H1 (cell line): ENCODE measurements at regions not wholly inside any gene's neighbourhood (a gene's known extent, or its start where the extent isn't known, plus 50 kb on each side); places are given as distances from the start of the nearest gene placed in this dataset.

ENCODE experiments used
- CTCF ChIA-PET: fragments of 300-600 bp; sonication (Branson Sonifier 250); formaldehyde crosslinking; loops from one replicate; lab custom pipeline; 2021; ENCODE audit not compliant: partially characterized antibody; lab: Charles Lee
- POLR2A ChIA-PET: fragments of 300-600 bp; sonication (Branson Sonifier 250); formaldehyde crosslinking; loops from one replicate; lab custom pipeline; 2021; ENCODE audit warnings: inconsistent platforms; ENCODE audit not compliant: partially characterized antibody; lab: Charles Lee
- DNase-seq, 2 experiments: peaks; one replicate each; pipeline versions ENCODE4 v3.0.0 to v3.0.0-alpha.2; 2010 to 2022; ENCODE audit warnings: low spot score in 2 of 2, low read depth in 1 of 2, mixed read lengths in 1 of 2
- FAIRE-seq: peaks from 2 replicates; lab custom pipeline; 2011; peaks lifted over from hg19 to GRCh38; lab: Jason Lieb, UNC
- H2AFZ ChIP-seq: 2 replicates; pipeline ENCODE4 v1.8.1; 2012; ENCODE audit warnings: low read length, inconsistent platforms
- H2AK5ac ChIP-seq: 2 replicates; pipeline ENCODE4 v1.6.1; 2013; ENCODE audit warnings: low read depth, low read length
- H2BK120ac ChIP-seq: replicated peaks from 2 replicates; pipeline ENCODE3; 2013; ENCODE audit warnings: low read depth, low read length, inconsistent platforms
- H2BK12ac ChIP-seq: 2 replicates; pipeline ENCODE4 v1.6.1; 2013; ENCODE audit warnings: low read depth, low read length
- H2BK15ac ChIP-seq: 2 replicates; pipeline ENCODE4 v1.6.1; 2013; ENCODE audit warnings: low read length
- H2BK20ac ChIP-seq: 2 replicates; pipeline ENCODE4 v1.6.1; 2013; ENCODE audit warnings: low read length
- H2BK5ac ChIP-seq: 2 replicates; pipeline ENCODE4 v1.6.1; 2013; ENCODE audit warnings: low read depth, low read length
- H3K14ac ChIP-seq: 2 replicates; pipeline ENCODE4 v1.6.1; 2013; ENCODE audit warnings: inconsistent platforms; ENCODE audit not compliant: insufficient read length
- H3K18ac ChIP-seq: 2 replicates; pipeline ENCODE4 v1.6.1; 2013; ENCODE audit warnings: low read length; ENCODE audit errors: extremely low read depth
- H3K23ac ChIP-seq: 2 replicates; pipeline ENCODE4 v1.6.1; 2013; ENCODE audit warnings: inconsistent platforms; ENCODE audit not compliant: insufficient read length
- H3K23me2 ChIP-seq: 2 replicates; pipeline ENCODE4 v1.6.1; 2013; ENCODE audit warnings: low read depth, low read length
- H3K27ac ChIP-seq: 2 replicates; pipeline ENCODE4 v1.6.1; 2011; ENCODE audit warnings: low read depth, low read length, inconsistent platforms
- H3K27me3 ChIP-seq, 4 experiments: replicated peaks in 1 of 4; 1 replicate in 1 of 4; 2 replicates in 3 of 4; pipeline versions ENCODE4 v1.6.1 to v1.8.1; 2011 to 2013; ENCODE audit warnings: low read length in 3 of 4, mild to moderate bottlenecking in 3 of 4, inconsistent platforms in 2 of 4, mixed read lengths in 2 of 4, moderate library complexity in 1 of 4; ENCODE audit not compliant: control insufficient read depth in 3 of 4, insufficient read depth in 3 of 4; ENCODE audit errors: extremely low read depth in 1 of 4
- H3K36me3 ChIP-seq, 4 experiments: 2 replicates each; pipeline versions ENCODE4 v1.6.1 to v1.8.1; 2011 to 2013; ENCODE audit warnings: mild to moderate bottlenecking in 4 of 4, low read length in 3 of 4, moderate library complexity in 2 of 4, control low read depth in 1 of 4, inconsistent platforms in 1 of 4; ENCODE audit not compliant: insufficient read depth in 4 of 4, control insufficient read depth in 2 of 4
- H3K4ac ChIP-seq: replicated peaks from 2 replicates; pipeline ENCODE3; 2013; ENCODE audit warnings: low read length, low read depth, mixed read lengths, inconsistent platforms; ENCODE audit not compliant: insufficient read length
- H3K4me1 ChIP-seq, 4 experiments: replicated peaks in 1 of 4; 1 replicate in 1 of 4; 2 replicates in 3 of 4; pipeline versions ENCODE4 v1.6.1 to v1.8.1; 2011 to 2013; ENCODE audit warnings: low read length in 3 of 4, inconsistent platforms in 2 of 4, mixed read lengths in 1 of 4; ENCODE audit not compliant: insufficient read depth in 4 of 4, control insufficient read depth in 3 of 4
- H3K4me2 ChIP-seq, 2 experiments: 2 replicates each; pipeline versions ENCODE4 v1.6.1 to v1.8.1; 2011 to 2013; ENCODE audit warnings: low read depth in 2 of 2, low read length in 2 of 2, control low read depth in 1 of 2, inconsistent platforms in 1 of 2, mild to moderate bottlenecking in 1 of 2; ENCODE audit not compliant: insufficient read depth in 1 of 2
- H3K4me3 ChIP-seq, 4 experiments: fragments of 200-600, 300-600 bp in 1 of 4; sonication (generic), shearing (Covaris generic), sonication (Bioruptor Twin) in 1 of 4; 2 replicates each; pipeline versions ENCODE4 v1.5.1 to v1.8.1; 2011 to 2016; ENCODE audit warnings: low read length in 4 of 4, low read depth in 3 of 4, control low read depth in 2 of 4, inconsistent platforms in 2 of 4, mild to moderate bottlenecking in 2 of 4, mixed read lengths in 1 of 4, moderate library complexity in 1 of 4; ENCODE audit not compliant: insufficient read depth in 2 of 4; ENCODE audit errors: extremely low read depth in 1 of 4
- H3K56ac ChIP-seq: replicated peaks from 2 replicates; pipeline ENCODE3; 2013; ENCODE audit warnings: low read depth, mild to moderate bottlenecking, mixed read lengths, low read length, inconsistent platforms; ENCODE audit not compliant: insufficient read length
- H3K79me1 ChIP-seq: 2 replicates; pipeline ENCODE4 v1.6.1; 2013; ENCODE audit warnings: low read depth, low read length, control low read depth
- H3K79me2 ChIP-seq, 2 experiments: 2 replicates each; pipeline versions ENCODE4 v1.6.1 to v1.8.1; 2012 to 2013; ENCODE audit warnings: low read length in 2 of 2, mild to moderate bottlenecking in 2 of 2, inconsistent platforms in 1 of 2; ENCODE audit not compliant: insufficient read depth in 2 of 2, control insufficient read depth in 1 of 2
- H3K9ac ChIP-seq, 4 experiments: replicated peaks in 1 of 4; 1 replicate in 1 of 4; 2 replicates in 3 of 4; pipeline versions ENCODE4 v1.6.1 to v1.8.1; 2011 to 2013; ENCODE audit warnings: low read depth in 3 of 4, low read length in 3 of 4, control low read depth in 2 of 4, mild to moderate bottlenecking in 2 of 4, moderate library complexity in 2 of 4, inconsistent platforms in 1 of 4; ENCODE audit errors: extremely low read depth in 1 of 4
- H3K9me3 ChIP-seq, 2 experiments: 2 replicates each; pipeline versions ENCODE4 v1.6.1 to v1.8.1; 2012 to 2013; ENCODE audit warnings: mild to moderate bottlenecking in 2 of 2, moderate library complexity in 2 of 2, control low read depth in 1 of 2, inconsistent platforms in 1 of 2, low read depth in 1 of 2, low read length in 1 of 2, mixed read lengths in 1 of 2; ENCODE audit not compliant: insufficient read depth in 2 of 2
- H4K20me1 ChIP-seq, 2 experiments: replicated peaks in 1 of 2; 2 replicates each; pipeline versions ENCODE3 to v1.8.1; 2011 to 2013; ENCODE audit warnings: inconsistent platforms in 2 of 2, low read length in 2 of 2, mild to moderate bottlenecking in 1 of 2; ENCODE audit not compliant: insufficient read depth in 2 of 2, control insufficient read depth in 1 of 2
- H4K5ac ChIP-seq: 2 replicates; pipeline ENCODE4 v1.6.1; 2013; ENCODE audit warnings: low read length, low read depth, mixed read lengths, inconsistent platforms; ENCODE audit not compliant: insufficient read length
- H4K8ac ChIP-seq: 2 replicates; pipeline ENCODE4 v1.8.0; 2013; ENCODE audit warnings: mild to moderate bottlenecking, moderate library complexity, low read length, inconsistent platforms; ENCODE audit not compliant: insufficient read depth; ENCODE audit errors: extremely low read depth
- H4K91ac ChIP-seq: replicated peaks from 2 replicates; pipeline ENCODE3; 2013; ENCODE audit warnings: low read length, mixed read lengths, inconsistent platforms; ENCODE audit not compliant: insufficient read length
- BACH1 ChIP-seq: IDR thresholded peaks from 2 replicates; pipeline ENCODE4 v1.6.1; 2012; ENCODE audit warnings: low read length, improper control_type of control experiment
- EGR1 ChIP-seq: IDR thresholded peaks from 2 replicates; pipeline ENCODE4 v1.6.1; 2011; ENCODE audit warnings: low read depth, low read length, borderline replicate concordance
- GTF2F1 ChIP-seq: IDR thresholded peaks from 2 replicates; pipeline ENCODE4 v1.6.1; 2012; ENCODE audit warnings: low read depth, low read length, improper control_type of control experiment, borderline replicate concordance
- SIRT6 ChIP-seq: IDR thresholded peaks from one replicate; pipeline ENCODE4 v1.7.1; 2012; ENCODE audit warnings: low read length, inconsistent platforms
- SIX5 ChIP-seq: IDR thresholded peaks from 2 replicates; pipeline ENCODE4 v1.6.1; 2011; ENCODE audit warnings: mild to moderate bottlenecking, low read depth, low read length
- TAF1 ChIP-seq: IDR thresholded peaks from 2 replicates; pipeline ENCODE4 v1.6.1; 2011; ENCODE audit warnings: mild to moderate bottlenecking, low read depth, low read length
- TEAD4 ChIP-seq: IDR thresholded peaks from 2 replicates; pipeline ENCODE4 v1.6.1; 2012; ENCODE audit warnings: low read depth, low read length, inconsistent platforms, mixed read lengths
- WGBS, 2 experiments: shearing (Covaris generic) in 1 of 2; methylation state at CpG; one replicate each; pipeline versions ENCODE4 v1.1.6 to v1.1.7; 2013 to 2015; ENCODE audit warnings: low lambda C conversion rate in 2 of 2, mixed read lengths in 2 of 2, inconsistent platforms in 1 of 2, low coverage in 1 of 2, missing lambda C conversion rate in 1 of 2; ENCODE audit not compliant: insufficient replicate concordance in 2 of 2, insufficient coverage in 1 of 2, insufficient read length in 1 of 2; ENCODE audit errors: extremely low coverage in 1 of 2, missing lambda C conversion rate in 1 of 2; 5-methylcytosine and 5-hydroxymethylcytosine counted together

DNA sequence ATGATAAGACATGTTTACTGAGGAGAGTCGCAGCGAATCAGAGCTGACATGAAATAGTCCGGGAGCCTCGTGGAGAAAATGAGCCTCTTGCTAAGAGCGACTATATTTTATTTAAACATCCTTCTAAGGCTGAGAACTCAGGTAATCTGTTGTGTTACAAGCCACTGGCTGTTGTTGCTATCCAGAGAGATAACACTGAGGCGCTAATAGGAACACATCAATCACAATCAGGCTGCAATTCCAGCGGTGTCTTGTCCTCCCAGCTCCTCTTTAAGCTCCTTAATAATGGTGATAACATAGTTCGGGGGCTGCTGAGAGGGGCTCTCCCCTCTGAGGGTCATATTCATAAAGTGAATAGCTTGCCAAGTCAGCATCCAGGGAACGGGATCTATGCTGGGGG is 95.1 kb downstream of the INSIG2 start:
- Histone ChIP-seq H3K4me2 (no peak overlapping the region), H2BK20ac (no peak overlapping the region), H2BK120ac (no peak overlapping the region), H3K23me2 (peaks cover 2% of the 10 kb centered on the region; the same call in 1 of the 2 replicates), H3K79me2 (no peaks in the 10 kb centered on the region), H2AFZ (no peak overlapping the region), H3K79me1 (no peaks in the 10 kb centered on the region), H2BK15ac (no peak overlapping the region), H4K20me1 (no peaks in the 10 kb centered on the region), H3K36me3 (no peaks in the 10 kb centered on the region), H3K4ac (no peak overlapping the region), H4K8ac (no peak overlapping the region), H4K5ac (no peak overlapping the region), H4K91ac (no peak overlapping the region), H3K23ac (no peak overlapping the region), H3K27me3 (peaks cover 0 to 2% (median 0%) of the 10 kb centered on the region in 4 experiments; a peak in 1 of 7 replicates), H3K56ac (no peak overlapping the region), H3K9me3 (no peaks in the 10 kb centered on the region), H3K4me1 (peaks cover 2 to 5% (median 3%) of the 10 kb centered on the region in 4 experiments; a peak in 6 of 7 replicates), H3K14ac (no peak overlapping the region), H3K9ac (no peak overlapping the region), H2BK5ac (no peak overlapping the region), H3K4me3 (no peak overlapping the region), H3K27ac (no peak overlapping the region), H2AK5ac (no peak overlapping the region), H2BK12ac (no peak overlapping the region), H3K18ac (no peak overlapping the region)
- ChIA-PET POLR2A (no interaction called here), CTCF (interaction anchor here (0.6 to 1.1 kb wide), 5 partner anchors 9 to 416 kb away, joined by 3 to 4 read pairs (median 3); no protein-coding TSS in a partner anchor)
- WGBS, 2 experiments, result 83% methylated on average over 9 of the region's 9 CpGs; no CpG with 5 or more reads in 1 of the 2 experiments
- FAIRE-seq (no peak), DNase-seq (no peak)
- TF ChIP-seq TEAD4, result no peak
- TF ChIP-seq TAF1, result no peak
- no peak for TF ChIP-seq SIX5
- no peak for TF ChIP-seq EGR1
- TF ChIP-seq SIRT6, result no peak
- TF ChIP-seq GTF2F1, result no peak
- TF ChIP-seq BACH1, result no peak
